H9 (cell line): ENCODE measurements at regions not wholly inside any gene's neighbourhood (a gene's known extent, or its start where the extent isn't known, plus 50 kb on each side); places are given as distances from the start of the nearest gene placed in this dataset.

Experiments
- DNase-seq: peaks from one replicate; pipeline ENCODE4 v3.0.0-alpha.2; 2017
- H2AFZ ChIP-seq: one replicate; pipeline ENCODE4 v1.6.1; 2013; ENCODE audit warnings: mild to moderate bottlenecking, low read length, control low read depth, moderate library complexity
- H2AK5ac ChIP-seq: 2 replicates; pipeline ENCODE4 v1.6.1; 2013; ENCODE audit warnings: low read length, control low read depth, mixed read lengths; ENCODE audit not compliant: insufficient read length
- H2BK120ac ChIP-seq: one replicate; pipeline ENCODE4 v1.6.1; 2013; ENCODE audit warnings: low read depth, mild to moderate bottlenecking, low read length, control low read depth, inconsistent platforms; ENCODE audit not compliant: poor library complexity, severe bottlenecking
- H2BK12ac ChIP-seq: 2 replicates; pipeline ENCODE4 v1.6.1; 2013; ENCODE audit warnings: low read length, control low read depth, mixed read lengths, low read depth; ENCODE audit not compliant: insufficient read length
- H2BK15ac ChIP-seq: 2 replicates; pipeline ENCODE4 v1.6.1; 2013; ENCODE audit warnings: low read depth, low read length, control low read depth
- H2BK20ac ChIP-seq: one replicate; pipeline ENCODE4 v1.6.1; 2013; ENCODE audit warnings: low read depth, mild to moderate bottlenecking, low read length, control low read depth, inconsistent platforms; ENCODE audit not compliant: poor library complexity, severe bottlenecking
- H2BK5ac ChIP-seq: 2 replicates; pipeline ENCODE4 v1.6.1; 2013; ENCODE audit warnings: low read length, control low read depth, mixed read lengths; ENCODE audit not compliant: insufficient read length
- H3K14ac ChIP-seq: 2 replicates; pipeline ENCODE4 v1.6.1; 2013; ENCODE audit warnings: low read length, control low read depth; ENCODE audit not compliant: insufficient read depth
- H3K18ac ChIP-seq: 2 replicates; pipeline ENCODE4 v1.6.1; 2013; ENCODE audit warnings: low read depth, mild to moderate bottlenecking, mixed read lengths, low read length, control low read depth; ENCODE audit not compliant: insufficient read length
- H3K23ac ChIP-seq: 2 replicates; pipeline ENCODE4 v1.6.1; 2013; ENCODE audit warnings: low read length, control low read depth, mixed read lengths, low read depth; ENCODE audit not compliant: insufficient read length
- H3K23me2 ChIP-seq: 2 replicates; pipeline ENCODE4 v1.6.1; 2013; ENCODE audit warnings: low read depth, mild to moderate bottlenecking, mixed read lengths, low read length, control low read depth; ENCODE audit not compliant: insufficient read length, poor library complexity, severe bottlenecking
- H3K27ac ChIP-seq: 2 replicates; pipeline ENCODE4 v1.5.1; 2013; ENCODE audit warnings: low read length, control low read depth, mixed read lengths, low read depth; ENCODE audit not compliant: insufficient read length
- H3K27me3 ChIP-seq: 2 replicates; pipeline ENCODE4 v1.6.1; 2013; ENCODE audit warnings: low read length, control low read depth, inconsistent platforms; ENCODE audit not compliant: insufficient read depth
- H3K4ac ChIP-seq: 2 replicates; pipeline ENCODE4 v1.6.1; 2013; ENCODE audit warnings: low read depth, mild to moderate bottlenecking, control low read depth, inconsistent platforms, low read length, moderate library complexity
- H3K4me1 ChIP-seq: 2 replicates; pipeline ENCODE4 v1.6.1; 2013; ENCODE audit warnings: low read length, control low read depth, inconsistent platforms; ENCODE audit not compliant: insufficient read depth
- H3K4me2 ChIP-seq: 2 replicates; pipeline ENCODE4 v1.6.1; 2013; ENCODE audit warnings: low read length, control low read depth, mixed read lengths; ENCODE audit not compliant: insufficient read length, insufficient read depth
- H3K56ac ChIP-seq: 2 replicates; pipeline ENCODE4 v1.6.1; 2013; ENCODE audit warnings: low read depth, mild to moderate bottlenecking, mixed read lengths, low read length, control low read depth; ENCODE audit not compliant: insufficient read length
- H3K79me1 ChIP-seq: 2 replicates; pipeline ENCODE4 v1.6.1; 2013; ENCODE audit warnings: low read depth, mild to moderate bottlenecking, moderate library complexity, low read length, control low read depth, inconsistent platforms; ENCODE audit not compliant: insufficient read depth, poor library complexity, severe bottlenecking
- H3K79me2 ChIP-seq: 2 replicates; pipeline ENCODE4 v1.6.1; 2013; ENCODE audit warnings: low read length, control low read depth, inconsistent platforms; ENCODE audit not compliant: insufficient read depth
- H3K9ac ChIP-seq: 2 replicates; pipeline ENCODE4 v1.6.1; 2013; ENCODE audit warnings: low read length, control low read depth, mixed read lengths; ENCODE audit not compliant: insufficient read length; ENCODE audit errors: extremely low read depth
- H3K9me3 ChIP-seq: one replicate; pipeline ENCODE4 v1.6.1; 2013; ENCODE audit warnings: low read depth, low read length, inconsistent platforms; ENCODE audit not compliant: control insufficient read depth
- H3T11ph ChIP-seq: one replicate; pipeline ENCODE4 v1.6.1; 2013; ENCODE audit warnings: mild to moderate bottlenecking, low read length, control low read depth, inconsistent platforms
- H4K20me1 ChIP-seq: one replicate; pipeline ENCODE4 v1.6.1; 2013; ENCODE audit not compliant: control insufficient read depth, insufficient read length, insufficient read depth
- H4K5ac ChIP-seq: 2 replicates; pipeline ENCODE4 v1.6.1; 2013; ENCODE audit warnings: low read depth, mild to moderate bottlenecking, mixed read lengths, low read length, control low read depth; ENCODE audit not compliant: insufficient read length
- H4K8ac ChIP-seq: replicated peaks from 2 replicates; pipeline ENCODE4 v1.6.1; 2013; ENCODE audit warnings: low read length, control low read depth, mixed read lengths, low read depth; ENCODE audit not compliant: insufficient read length
- H4K91ac ChIP-seq: 2 replicates; pipeline ENCODE4 v1.6.1; 2013; ENCODE audit warnings: low read depth, mild to moderate bottlenecking, moderate library complexity, mixed read lengths, low read length, control low read depth; ENCODE audit not compliant: insufficient read length
- H3K27ac Mint-ChIP-seq, 3 experiments: 2 replicates in 2 of 3; 3 replicates in 1 of 3; pipeline ENCODE4 v1.8.0; 2020 to 2021; ENCODE audit warnings: mixed read lengths in 3 of 3, mild to moderate bottlenecking in 1 of 3, moderate library complexity in 1 of 3
- H3K27me3 Mint-ChIP-seq: 2 replicates; pipeline ENCODE4 v1.8.0; 2021; ENCODE audit warnings: low read depth, mild to moderate bottlenecking, moderate library complexity, mixed read lengths
- H3K36me3 Mint-ChIP-seq, 3 experiments: 2 replicates in 2 of 3; 3 replicates in 1 of 3; pipeline ENCODE4 v1.8.0; 2020 to 2021; ENCODE audit warnings: low read depth in 3 of 3, mixed read lengths in 3 of 3; ENCODE audit not compliant: insufficient read depth in 1 of 3
- H3K4me1 Mint-ChIP-seq, 2 experiments: 2 replicates each; pipeline ENCODE4 v1.8.0; 2020; ENCODE audit warnings: mixed read lengths in 2 of 2
- H3K4me3 Mint-ChIP-seq, 2 experiments: 2 replicates in 1 of 2; 3 replicates in 1 of 2; pipeline ENCODE4 v1.8.0; 2020 to 2021; ENCODE audit warnings: mild to moderate bottlenecking in 2 of 2, mixed read lengths in 2 of 2, moderate library complexity in 1 of 2
- H3K9me3 Mint-ChIP-seq, 2 experiments: 2 replicates in 1 of 2; 3 replicates in 1 of 2; pipeline ENCODE4 v1.8.0; 2020; ENCODE audit warnings: mild to moderate bottlenecking in 2 of 2, mixed read lengths in 2 of 2, moderate library complexity in 1 of 2
- CTCF ChIP-seq: fragments of 200-600 bp; sonication (generic); conservative IDR thresholded peaks from 3 replicates; pipeline ENCODE4 v1.8.0; 2021; ENCODE audit warnings: antibody characterized with exemption, mild to moderate bottlenecking
- WGBS: extraction: QIAGEN DNeasy Blood & Tissue Kit; methylation state at CpG from one replicate; pipeline ENCODE4 v1.1.7; 2013; ENCODE audit warnings: missing lambda C conversion rate, low lambda C conversion rate, mixed read lengths; ENCODE audit not compliant: insufficient read length; ENCODE audit errors: extremely low coverage; 5-methylcytosine and 5-hydroxymethylcytosine counted together

GRCh38 chr5:125898851-125899405 is 524.3 kb upstream of the GRAMD2B start:
- H3K4me1 ChIP-seq, result no peaks in the 10 kb centered on the region
- H3K27ac Mint-ChIP-seq, result no peak overlapping the region
- no peak overlapping the region for H2BK12ac ChIP-seq
- H3K36me3 Mint-ChIP-seq, result no peaks in the 10 kb centered on the region
- H3K4me2 ChIP-seq, result no peak overlapping the region
- H4K91ac ChIP-seq, result no peak overlapping the region
- no peak overlapping the region for H3K9ac ChIP-seq
- H3K9me3 ChIP-seq, result no peaks in the 10 kb centered on the region
- no peaks in the 10 kb centered on the region for H3K23me2 ChIP-seq
- H2AK5ac ChIP-seq, result no peak overlapping the region
- H3K14ac ChIP-seq, result no peak overlapping the region
- H3K4ac ChIP-seq, result no peak overlapping the region
- no peak overlapping the region for H3K23ac ChIP-seq
- H4K20me1 ChIP-seq, result no peaks in the 10 kb centered on the region
- H3K79me2 ChIP-seq, result no peaks in the 10 kb centered on the region
- no peak overlapping the region for H2AFZ ChIP-seq
- no peak for TF ChIP-seq CTCF
- no CpG with 5 or more reads among the region's 2 CpGs for WGBS
- no peak overlapping the region for H3T11ph ChIP-seq
- DNase-seq, result no peak
- H3K27ac ChIP-seq, result no peak overlapping the region
- no peak overlapping the region for H3K18ac ChIP-seq
- no peaks in the 10 kb centered on the region for H3K9me3 Mint-ChIP-seq
- H4K5ac ChIP-seq, result no peak overlapping the region
- H2BK15ac ChIP-seq, result no peak overlapping the region
- no peak overlapping the region for H2BK5ac ChIP-seq
- no peaks in the 10 kb centered on the region for H3K79me1 ChIP-seq
- H3K4me1 Mint-ChIP-seq, result peaks cover 9 to 10% of the 10 kb centered on the region in 2 experiments
- no peak overlapping the region for H2BK20ac ChIP-seq
- H3K27me3 ChIP-seq, result no peaks in the 10 kb centered on the region
- H3K27me3 Mint-ChIP-seq, result no peaks in the 10 kb centered on the region
- no peak overlapping the region for H3K4me3 Mint-ChIP-seq
- H2BK120ac ChIP-seq, result no peak overlapping the region
- no peak overlapping the region for H4K8ac ChIP-seq
- no peak overlapping the region for H3K56ac ChIP-seq
